ENCODE measurements at regions not wholly inside any gene's neighbourhood (a gene's known extent, or its start where the extent isn't known, plus 50 kb on each side); places are given as distances from the start of the nearest gene placed in this dataset.
A peak's percentile ranks its signal among the peaks of the same experiment; 100 is the strongest.

- Histone ChIP-seq H3K4me2 (no peak overlapping the region), H3F3A (replicated peaks; ENCODE audit: low read depth) (no peaks in the 10 kb centered on the region), H4K20me1 (replicated peaks; ENCODE audit: insufficient read depth) (no peaks in the 10 kb centered on the region), H3K36me3 (ENCODE audit: insufficient read depth) (no peaks in the 10 kb centered on the region), H3K27me3 (ENCODE audit: insufficient read depth) (no peaks in the 10 kb centered on the region), H3K27ac (ENCODE audit: low read depth) (no peak overlapping the region), H3K9me2 (ENCODE audit: insufficient read depth) (no peaks in the 10 kb centered on the region), H2AFZ (peak overlapping the region; percentile 48; the same call in 1 of the 2 replicates), H3K4me3 (no peak overlapping the region), H3K4me1 (ENCODE audit: insufficient read depth) (no peaks in the 10 kb centered on the region), H3K79me2 (replicated peaks; ENCODE audit: insufficient read depth) (no peaks in the 10 kb centered on the region)
- no peak for DNase-seq (ENCODE audit: low spot score)
- peaks cover 1% of the 10 kb centered on the region for H3K27me3 Mint-ChIP-seq (ENCODE audit: insufficient read depth, low read depth, poor library complexity)
- TF ChIP-seq NANOG (IDR thresholded peaks at IDR 0.05; ENCODE audit: borderline replicate concordance) (no peak), EZH2phosphoT487 (IDR thresholded peaks at IDR 0.05; ENCODE audit: unreplicated experiment) (no peak), STAT1 (IDR thresholded peaks at IDR 0.05; ENCODE audit: unreplicated experiment) (no peak)
- H3K4me3 Mint-ChIP-seq, result no peak overlapping the region
- no peak for ATAC-seq
- H3K4me1 Mint-ChIP-seq, result no peaks in the 10 kb centered on the region
- H3K27ac Mint-ChIP-seq, result peak overlapping the region; percentile 38
- H3K36me3 Mint-ChIP-seq (ENCODE audit: low read depth), result no peaks in the 10 kb centered on the region
- no peaks in the 10 kb centered on the region for H3K9me3 Mint-ChIP-seq
These were observed 142.5 kb upstream of the AHI1 start for GRCh38 chr6:135640048-135640447.

GRCh38 chr6:135640449-135641111, 143.0 kb upstream of the AHI1 start:
- Mint-ChIP-seq H3K4me3 (no peak overlapping the region), H3K4me1 (no peaks in the 10 kb centered on the region), H3K36me3 (ENCODE audit: low read depth) (no peaks in the 10 kb centered on the region), H3K27ac (peak overlapping the region; percentile 38; the same call in 1 of the 2 replicates), H3K27me3 (ENCODE audit: insufficient read depth, low read depth, poor library complexity) (peaks cover 1% of the 10 kb centered on the region), H3K9me3 (no peaks in the 10 kb centered on the region)
- no peak for ATAC-seq
- DNase-seq (ENCODE audit: low spot score), result no peak
- Histone ChIP-seq H3K4me1 (ENCODE audit: insufficient read depth) (no peaks in the 10 kb centered on the region), H3K9me2 (ENCODE audit: insufficient read depth) (no peaks in the 10 kb centered on the region), H3K4me2 (no peak overlapping the region), H4K20me1 (replicated peaks; ENCODE audit: insufficient read depth) (no peaks in the 10 kb centered on the region), H2AFZ (peak overlapping the region; percentile 48; the same call in 1 of the 2 replicates), H3K27ac (ENCODE audit: low read depth) (no peak overlapping the region), H3K27me3 (ENCODE audit: insufficient read depth) (no peaks in the 10 kb centered on the region), H3K4me3 (no peak overlapping the region), H3K36me3 (ENCODE audit: insufficient read depth) (no peaks in the 10 kb centered on the region), H3F3A (replicated peaks; ENCODE audit: low read depth) (no peaks in the 10 kb centered on the region), H3K79me2 (replicated peaks; ENCODE audit: insufficient read depth) (no peaks in the 10 kb centered on the region)
- no peak for TF ChIP-seq CTCF (conservative IDR thresholded peaks at IDR 0.05; ENCODE audit: low read depth in 2 of 2)
- TF ChIP-seq POLR2AphosphoS5 (IDR thresholded peaks at IDR 0.05; ENCODE audit: low read depth), result no peak
- no peak for TF ChIP-seq CREB1 (CRISPR knock-in tag; IDR thresholded peaks at IDR 0.05; ENCODE audit: low read depth)
- no peak for TF ChIP-seq EZH2phosphoT487 (IDR thresholded peaks at IDR 0.05; ENCODE audit: unreplicated experiment)
- TF ChIP-seq ZNF114 (CRISPR knock-in tag; IDR thresholded peaks at IDR 0.05), result no peak
- TF ChIP-seq ZNF462 (CRISPR knock-in tag; IDR thresholded peaks at IDR 0.05), result no peak
- no peak for TF ChIP-seq ETS1 (IDR thresholded peaks at IDR 0.05)
- TF ChIP-seq EZH2 (IDR thresholded peaks at IDR 0.05; ENCODE audit: low read depth, unreplicated experiment), result no peak
- no peak for TF ChIP-seq JUNB (IDR thresholded peaks at IDR 0.05; ENCODE audit: unreplicated experiment)
- TF ChIP-seq NANOG (IDR thresholded peaks at IDR 0.05; ENCODE audit: borderline replicate concordance), result no peak
- TF ChIP-seq STAT1 (IDR thresholded peaks at IDR 0.05; ENCODE audit: unreplicated experiment), result no peak

All from GM23338 (cell line).